NB4 (cell line): ENCODE measurements at regions not wholly inside any gene's neighbourhood (a gene's known extent, or its start where the extent isn't known, plus 50 kb on each side); places are given as distances from the start of the nearest gene placed in this dataset.

Experiments
- MAX ChIP-seq: IDR thresholded peaks from 2 replicates; pipeline ENCODE4 v1.6.1; 2011; ENCODE audit warnings: low read depth, low read length
- POLR2A ChIP-seq: IDR thresholded peaks from 2 replicates; pipeline ENCODE4 v1.6.1; 2011; ENCODE audit warnings: mild to moderate bottlenecking; ENCODE audit not compliant: insufficient read length; ENCODE audit errors: extremely low read depth
- TF ChIP-seq, protein P1 (sequence below): IDR thresholded peaks from one replicate; pipeline ENCODE4 v1.5.1; 2012; ENCODE audit warnings: low read depth, low read length

DNA sequence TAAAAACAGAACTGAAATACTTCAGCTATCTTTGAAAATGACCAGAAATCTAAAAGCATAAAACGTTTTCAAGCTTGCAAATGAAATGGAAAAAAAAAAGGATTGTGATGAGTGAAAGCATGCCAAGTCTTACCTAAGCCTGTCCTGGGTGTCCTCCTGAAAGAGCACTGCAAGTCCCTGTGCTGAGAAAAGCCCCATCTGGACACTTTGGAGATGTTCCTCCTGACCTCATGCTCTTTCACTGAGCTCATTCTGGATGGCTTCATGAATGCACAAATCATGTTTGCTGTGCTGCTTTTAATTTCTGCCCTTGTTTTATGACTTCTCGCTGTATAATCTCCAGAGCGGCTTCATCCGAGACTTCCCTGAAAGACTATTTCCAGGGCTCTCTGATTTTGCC, 136.0 kb downstream of the SOD2 start:
- TF ChIP-seq, protein P1, sequence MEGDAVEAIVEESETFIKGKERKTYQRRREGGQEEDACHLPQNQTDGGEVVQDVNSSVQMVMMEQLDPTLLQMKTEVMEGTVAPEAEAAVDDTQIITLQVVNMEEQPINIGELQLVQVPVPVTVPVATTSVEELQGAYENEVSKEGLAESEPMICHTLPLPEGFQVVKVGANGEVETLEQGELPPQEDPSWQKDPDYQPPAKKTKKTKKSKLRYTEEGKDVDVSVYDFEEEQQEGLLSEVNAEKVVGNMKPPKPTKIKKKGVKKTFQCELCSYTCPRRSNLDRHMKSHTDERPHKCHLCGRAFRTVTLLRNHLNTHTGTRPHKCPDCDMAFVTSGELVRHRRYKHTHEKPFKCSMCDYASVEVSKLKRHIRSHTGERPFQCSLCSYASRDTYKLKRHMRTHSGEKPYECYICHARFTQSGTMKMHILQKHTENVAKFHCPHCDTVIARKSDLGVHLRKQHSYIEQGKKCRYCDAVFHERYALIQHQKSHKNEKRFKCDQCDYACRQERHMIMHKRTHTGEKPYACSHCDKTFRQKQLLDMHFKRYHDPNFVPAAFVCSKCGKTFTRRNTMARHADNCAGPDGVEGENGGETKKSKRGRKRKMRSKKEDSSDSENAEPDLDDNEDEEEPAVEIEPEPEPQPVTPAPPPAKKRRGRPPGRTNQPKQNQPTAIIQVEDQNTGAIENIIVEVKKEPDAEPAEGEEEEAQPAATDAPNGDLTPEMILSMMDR, result no peak
- TF ChIP-seq POLR2A, result no peak
- no peak for TF ChIP-seq MAX
